K562 (cell line): ENCODE measurements at regions not wholly inside any gene's neighbourhood (a gene's known extent, or its start where the extent isn't known, plus 50 kb on each side); places are given as distances from the start of the nearest gene placed in this dataset.

Experiments
- ATF3 ChIP-seq, 2 experiments: fragments of 450-650 bp in 1 of 2; sonication (generic) in 1 of 2; formaldehyde crosslinking in 1 of 2; IDR thresholded peaks in 1 of 2; conservative IDR thresholded peaks in 1 of 2; 2 replicates each; pipeline versions ENCODE4 v1.6.1 to v1.8.1; 2016 to 2023; ENCODE audit warnings: mild to moderate bottlenecking in 2 of 2, moderate library complexity in 2 of 2, inconsistent platforms in 1 of 2, missing genetic modification reagents in 1 of 2
- CREB1 ChIP-seq, 2 experiments: sonication (generic) in 1 of 2; formaldehyde crosslinking in 1 of 2; IDR thresholded peaks; 2 replicates each; pipeline versions ENCODE4 v1.6.1 to v1.8.0; 2012 to 2022; ENCODE audit warnings: inconsistent platforms in 1 of 2, mild to moderate bottlenecking in 1 of 2, missing genetic modification reagents in 1 of 2, moderate library complexity in 1 of 2
- EZH2 ChIP-seq: IDR thresholded peaks from 2 replicates; pipeline ENCODE4 v1.6.1; 2012; ENCODE audit warnings: low read depth, mild to moderate bottlenecking, inconsistent platforms, low read length, borderline replicate concordance
- U2AF1 ChIP-seq: fragments of 200-400 bp; formaldehyde crosslinking; optimal IDR thresholded peaks from 2 replicates; pipeline ENCODE3; 2017; ENCODE audit warnings: mild to moderate bottlenecking, low read depth, low read length, moderate library complexity
- ZC3H4 ChIP-seq: sonication (generic); formaldehyde crosslinking; IDR thresholded peaks from 2 replicates; pipeline ENCODE4 v1.9.0; 2021; ENCODE audit warnings: missing genetic modification reagents, borderline replicate concordance
- ZNF274 ChIP-seq: IDR thresholded peaks from 2 replicates; pipeline ENCODE4 v1.6.1; 2011; ENCODE audit warnings: low read depth, mild to moderate bottlenecking, low read length, moderate library complexity, borderline replicate concordance

DNA sequence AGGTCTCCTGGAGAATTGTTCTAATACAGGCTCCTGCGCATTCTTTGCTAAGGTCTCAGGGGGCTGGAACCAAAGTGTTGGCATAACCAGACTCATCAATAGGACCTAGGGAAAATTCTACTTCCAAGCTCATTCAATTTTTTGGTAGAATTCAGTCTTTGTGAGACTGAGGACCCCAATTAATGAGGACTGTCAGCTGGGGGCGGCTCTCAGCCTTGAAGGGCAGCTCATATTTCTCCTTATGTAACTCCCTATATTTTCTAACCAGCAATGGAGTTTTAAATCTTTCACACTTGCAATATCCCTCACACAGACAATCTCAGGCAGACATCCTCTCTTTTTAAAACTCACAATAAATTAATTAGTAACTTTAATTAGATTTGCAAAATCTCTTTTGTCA is 476.4 kb upstream of the LRFN5 start:
- TF ChIP-seq EZH2 (no peak), CREB1 (IDR thresholded peaks at IDR 0.05) (no peak), CREB1 (CRISPR knock-in tag; IDR thresholded peaks at IDR 0.05) (no peak), ATF3 (IDR thresholded peaks at IDR 0.05) (no peak), ATF3 (CRISPR knock-in tag; conservative IDR thresholded peaks at IDR 0.05) (no peak), ZC3H4 (CRISPR knock-in tag) (no peak), ZNF274 (no peak), U2AF1 (no peak)
